Omental fat pad (tissue), 3 donors: ENCODE measurements at regions not wholly inside any gene's neighbourhood (a gene's known extent, or its start where the extent isn't known, plus 50 kb on each side); places are given as distances from the start of the nearest gene placed in this dataset.

ENCODE experiments used
- ATAC-seq: fragments of 150-250 bp; one replicate; pipeline ENCODE4 v1.9.1; 2016; ENCODE audit warnings: mild to moderate bottlenecking, moderate library complexity; ENCODE audit not compliant: low FRiP score
- DNase-seq: peaks from one replicate; pipeline ENCODE4 v3.0.0-alpha.2; 2019; ENCODE audit warnings: low spot score
- TF ChIP-seq, protein P1 (sequence below), 3 donors: fragments of 450-650 bp; IDR thresholded peaks; one replicate each; pipeline ENCODE4 v1.5.1; 2016 to 2017; ENCODE audit warnings: antibody characterized with exemption in 3 of 3, mild to moderate bottlenecking in 3 of 3, moderate library complexity in 2 of 3

DNA sequence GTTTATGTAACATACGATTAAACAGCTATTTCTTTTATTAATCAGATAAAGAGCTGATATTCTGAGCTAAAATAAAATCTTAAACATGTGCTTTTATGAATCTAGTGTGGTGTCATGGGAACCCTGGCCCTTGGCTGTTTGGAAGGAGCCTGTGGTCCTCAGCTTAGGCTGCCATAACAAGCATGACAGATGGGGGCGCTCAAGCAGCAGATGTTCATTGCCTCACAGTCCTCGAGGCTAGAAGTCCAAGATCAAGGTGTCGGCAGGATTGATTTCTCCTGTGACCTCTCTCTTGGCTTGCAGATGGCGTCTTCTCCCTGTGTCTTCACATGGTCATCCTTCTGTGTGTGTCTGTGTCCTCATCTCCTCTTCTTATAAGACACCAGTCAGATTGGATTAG is 448.2 kb downstream of the GADD45G start:
- ATAC-seq (no peak), DNase-seq (no peak)
- TF ChIP-seq, protein P1, sequence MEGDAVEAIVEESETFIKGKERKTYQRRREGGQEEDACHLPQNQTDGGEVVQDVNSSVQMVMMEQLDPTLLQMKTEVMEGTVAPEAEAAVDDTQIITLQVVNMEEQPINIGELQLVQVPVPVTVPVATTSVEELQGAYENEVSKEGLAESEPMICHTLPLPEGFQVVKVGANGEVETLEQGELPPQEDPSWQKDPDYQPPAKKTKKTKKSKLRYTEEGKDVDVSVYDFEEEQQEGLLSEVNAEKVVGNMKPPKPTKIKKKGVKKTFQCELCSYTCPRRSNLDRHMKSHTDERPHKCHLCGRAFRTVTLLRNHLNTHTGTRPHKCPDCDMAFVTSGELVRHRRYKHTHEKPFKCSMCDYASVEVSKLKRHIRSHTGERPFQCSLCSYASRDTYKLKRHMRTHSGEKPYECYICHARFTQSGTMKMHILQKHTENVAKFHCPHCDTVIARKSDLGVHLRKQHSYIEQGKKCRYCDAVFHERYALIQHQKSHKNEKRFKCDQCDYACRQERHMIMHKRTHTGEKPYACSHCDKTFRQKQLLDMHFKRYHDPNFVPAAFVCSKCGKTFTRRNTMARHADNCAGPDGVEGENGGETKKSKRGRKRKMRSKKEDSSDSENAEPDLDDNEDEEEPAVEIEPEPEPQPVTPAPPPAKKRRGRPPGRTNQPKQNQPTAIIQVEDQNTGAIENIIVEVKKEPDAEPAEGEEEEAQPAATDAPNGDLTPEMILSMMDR (IDR thresholded peaks at IDR 0.05) = no peak

DNA sequence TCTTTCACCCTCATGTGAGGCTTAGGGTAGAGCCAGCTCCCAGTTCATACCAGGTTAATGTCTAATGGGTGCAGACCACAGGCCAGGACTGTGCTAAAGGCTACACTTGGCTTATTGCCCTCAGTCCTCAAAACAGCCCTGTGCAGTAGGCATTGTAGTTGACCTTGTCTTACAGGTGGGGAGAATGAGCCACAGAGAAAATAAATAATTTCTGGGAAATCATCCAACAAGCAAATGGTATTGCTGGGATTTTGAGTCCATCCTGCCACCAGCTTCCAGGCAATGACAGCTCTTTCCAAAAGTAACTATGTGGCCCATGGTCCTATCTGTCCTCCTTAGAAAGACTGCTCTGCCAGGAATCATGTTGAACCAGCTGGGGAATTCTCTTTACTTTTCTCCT is 450.0 kb downstream of the GADD45G start:
- TF ChIP-seq, protein P1 (IDR thresholded peaks at IDR 0.05) = no peak
- DNase-seq (no peak), ATAC-seq (no peak)

DNA sequence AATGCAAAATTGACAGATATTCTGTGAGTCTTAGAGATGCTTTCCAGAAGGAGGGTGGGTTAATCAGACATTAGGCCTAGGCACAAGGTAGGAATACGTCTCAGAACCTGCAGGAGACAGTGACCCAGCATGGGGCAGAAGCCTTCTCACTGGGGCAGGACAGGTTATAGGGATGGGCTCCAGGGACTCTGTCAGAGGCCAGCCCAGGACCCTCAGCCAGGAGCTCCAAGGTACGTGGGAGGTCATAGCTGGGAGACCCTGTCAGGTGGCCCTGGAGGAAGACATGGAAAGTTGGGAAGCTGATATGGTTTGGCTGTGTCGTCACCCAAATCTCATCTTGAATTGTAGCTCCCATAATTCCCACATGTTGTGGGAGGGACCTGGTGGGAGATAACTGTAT is 450.4 kb downstream of the GADD45G start:
- DNase-seq (no peak), ATAC-seq (no peak)
- TF ChIP-seq, protein P1 (IDR thresholded peaks at IDR 0.05) = no peak

DNA sequence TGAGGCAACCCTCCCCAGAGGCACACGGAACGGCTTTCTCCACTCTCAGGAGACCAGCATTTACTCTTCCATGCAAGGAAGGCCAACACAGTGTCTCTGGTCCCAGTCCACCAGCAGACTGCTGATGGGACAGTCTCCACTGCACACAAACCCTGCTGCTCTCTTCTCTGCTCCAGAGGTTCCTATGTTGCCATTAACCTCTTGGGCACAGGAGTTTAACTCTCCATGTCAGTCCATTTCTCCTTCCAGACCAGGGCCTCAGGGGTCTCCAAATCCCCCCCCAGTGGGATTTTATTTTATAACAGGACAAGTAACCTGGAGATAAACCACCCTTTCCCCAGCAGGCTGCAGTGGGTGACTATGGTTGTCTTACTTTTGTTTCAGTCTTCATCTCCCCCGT is 452.5 kb downstream of the GADD45G start:
- no peak for ATAC-seq
- TF ChIP-seq, protein P1 (IDR thresholded peaks at IDR 0.05) = no peak
- DNase-seq = no peak

DNA sequence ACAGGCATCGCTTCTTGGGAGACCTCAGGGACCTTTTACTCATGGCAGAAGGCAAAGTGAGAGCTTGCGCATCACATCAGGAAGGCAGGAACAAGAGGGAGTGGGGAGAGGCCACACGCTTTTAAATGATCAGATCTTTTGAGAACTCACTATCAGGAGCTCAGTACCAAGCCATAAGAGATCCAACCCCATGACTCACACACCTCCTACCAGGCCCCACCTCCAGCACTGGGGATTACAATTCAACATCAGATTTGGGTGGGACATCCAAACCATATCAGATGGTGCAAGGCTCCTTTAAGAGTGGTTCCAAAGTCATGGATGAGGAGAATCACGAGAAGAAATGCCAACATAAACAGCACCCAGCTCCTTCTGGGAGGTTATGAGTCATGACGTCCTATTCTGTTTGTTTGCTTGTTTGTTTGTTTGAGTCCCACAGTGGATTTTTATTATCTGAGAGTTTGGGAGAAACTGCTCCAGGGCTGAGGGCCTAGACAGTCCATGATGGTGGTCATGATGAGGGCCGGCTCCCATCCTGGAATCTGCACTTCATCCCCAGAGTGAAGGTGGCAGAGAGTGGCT is 453.5 kb downstream of the GADD45G start:
- TF ChIP-seq, protein P1 (IDR thresholded peaks at IDR 0.05) = no peak
- no peak for ATAC-seq

DNA sequence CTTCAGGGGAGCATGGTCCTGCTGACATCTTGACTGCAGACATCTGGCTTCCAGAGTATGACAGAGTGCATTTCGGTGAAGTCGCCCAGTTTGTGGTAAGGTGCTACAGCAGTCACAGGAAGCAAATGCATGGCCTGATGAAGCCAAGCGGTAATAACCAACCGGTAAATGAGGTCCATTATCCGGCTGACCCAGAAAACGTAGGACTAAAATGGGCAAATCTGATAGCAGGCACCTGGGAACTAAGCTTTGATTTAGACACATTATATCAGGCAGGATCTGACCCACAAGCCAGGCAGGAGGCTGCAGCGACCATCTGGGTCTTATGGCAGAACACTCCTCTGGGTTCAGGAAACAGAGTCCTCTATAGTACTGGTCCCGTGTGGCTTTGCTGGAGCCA is 454.6 kb downstream of the GADD45G start:
- DNase-seq = no peak
- TF ChIP-seq, protein P1 (IDR thresholded peaks at IDR 0.05) = no peak
- no peak for ATAC-seq

More for the DNA sequence above, 453.5 kb downstream of the GADD45G start:
- DNase-seq = no peak

DNA sequence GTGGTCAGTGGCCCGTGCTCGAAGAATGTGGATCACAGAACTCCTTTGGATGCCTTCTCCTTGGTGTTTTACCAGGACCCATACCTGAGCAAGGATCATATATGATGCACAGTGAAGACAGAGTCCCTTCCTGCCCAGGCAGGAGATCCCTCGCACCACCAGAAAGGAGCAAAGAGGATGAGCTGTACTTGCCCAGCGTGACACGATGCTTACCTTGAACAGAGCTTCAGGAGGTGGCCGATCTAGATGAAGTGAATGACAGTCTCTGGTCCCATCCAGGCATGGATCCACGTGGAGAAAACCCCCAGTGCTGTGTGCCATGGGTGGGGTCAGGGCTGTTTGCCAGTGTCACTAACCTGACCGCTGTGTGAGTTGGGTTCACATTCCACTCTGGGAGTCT is 455.4 kb downstream of the GADD45G start:
- TF ChIP-seq, protein P1 (IDR thresholded peaks at IDR 0.05) = no peak
- DNase-seq (no peak), ATAC-seq (no peak)
